HFF-Myc (cell line): ENCODE measurements at regions not wholly inside any gene's neighbourhood (a gene's known extent, or its start where the extent isn't known, plus 50 kb on each side); places are given as distances from the start of the nearest gene placed in this dataset.
A peak's percentile ranks its signal among the peaks of the same experiment; 100 is the strongest.
"Not testable (repeated sequence)": the region's sequence is repeated elsewhere in the genome, so short reads cannot be mapped to it uniquely, and the experiment has no call there.

Source experiments
- DNase-seq: peaks from one replicate; pipeline ENCODE4 v3.0.0-alpha.2; 2011; ENCODE audit warnings: low read depth; ENCODE audit errors: extremely low read depth
- H3K4me3 ChIP-seq: replicated peaks from 2 replicates; pipeline ENCODE4 v1.5.1; 2011; ENCODE audit warnings: low read depth, mild to moderate bottlenecking, control low read depth, low read length
- CTCF ChIP-seq: IDR thresholded peaks from 2 replicates; pipeline ENCODE4 v1.5.1; 2012; ENCODE audit warnings: mild to moderate bottlenecking, low read depth, low read length, control low read depth; ENCODE audit errors: missing control alignments

GRCh38 chr1:209123601-209124000 lies 459.9 kb upstream of the CAMK1G start:
- DNase-seq: no peak
- TF ChIP-seq CTCF: no peak
- H3K4me3 ChIP-seq: no peak overlapping the region

- not testable (repeated sequence) for DNase-seq, H3K4me3 ChIP-seq
Observed at GRCh38 chr1:209129091-209129490, 454.4 kb upstream of the CAMK1G start.

GRCh38 chr1:209130886-209131285 lies 452.6 kb upstream of the CAMK1G start:
- DNase-seq: no peak
- H3K4me3 ChIP-seq: no peak overlapping the region

GRCh38 chr1:209132736-209133467 lies 450.6 kb upstream of the CAMK1G start:
- no peak for TF ChIP-seq CTCF
- peak; percentile 5 for DNase-seq
- no peak overlapping the region for H3K4me3 ChIP-seq

More at GRCh38 chr1:209130886-209131285, 452.6 kb upstream of the CAMK1G start:
- TF ChIP-seq CTCF: no peak

GRCh38 chr1:209134001-209134400 lies 449.5 kb upstream of the CAMK1G start:
- TF ChIP-seq CTCF: no peak
- H3K4me3 ChIP-seq: no peak overlapping the region
- no peak for DNase-seq

GRCh38 chr1:209143916-209144315 lies 439.6 kb upstream of the CAMK1G start:
- no peak overlapping the region for H3K4me3 ChIP-seq
- no peak for DNase-seq
- TF ChIP-seq CTCF: no peak

- DNase-seq: peak; percentile 47
- no peak for TF ChIP-seq CTCF
- H3K4me3 ChIP-seq: no peak overlapping the region
Observed at GRCh38 chr1:209150114-209150513, 433.4 kb upstream of the CAMK1G start.
